ENCODE measurements at regions not wholly inside any gene's neighbourhood (a gene's known extent, or its start where the extent isn't known, plus 50 kb on each side); places are given as distances from the start of the nearest gene placed in this dataset.

DNA sequence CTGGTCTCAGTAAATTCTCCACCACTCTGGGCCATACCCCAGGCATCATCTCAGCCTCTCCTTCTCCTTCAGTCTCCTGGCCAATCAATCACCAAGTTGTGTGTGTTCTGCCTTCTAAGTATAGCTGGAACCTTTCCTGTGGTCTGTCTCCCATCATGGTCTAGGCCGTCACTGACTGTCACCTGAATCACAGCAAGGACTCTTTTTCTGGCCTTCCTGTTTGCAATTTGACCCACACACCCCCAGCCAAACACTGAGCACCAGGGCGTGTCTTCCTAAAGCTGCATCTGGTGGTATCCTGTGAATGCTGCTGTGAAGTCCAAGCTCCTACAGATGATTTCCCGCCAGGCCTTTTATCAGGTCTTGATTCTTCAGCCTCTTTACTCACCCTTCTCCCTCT is 52.6 kb upstream of the PRELID3B start:
- no peaks in the 10 kb centered on the region for H3K36me3 ChIP-seq (ENCODE audit: low read depth)
- DNase-seq, result no peak
- ATAC-seq, result no peak
- TF ChIP-seq, protein P1, sequence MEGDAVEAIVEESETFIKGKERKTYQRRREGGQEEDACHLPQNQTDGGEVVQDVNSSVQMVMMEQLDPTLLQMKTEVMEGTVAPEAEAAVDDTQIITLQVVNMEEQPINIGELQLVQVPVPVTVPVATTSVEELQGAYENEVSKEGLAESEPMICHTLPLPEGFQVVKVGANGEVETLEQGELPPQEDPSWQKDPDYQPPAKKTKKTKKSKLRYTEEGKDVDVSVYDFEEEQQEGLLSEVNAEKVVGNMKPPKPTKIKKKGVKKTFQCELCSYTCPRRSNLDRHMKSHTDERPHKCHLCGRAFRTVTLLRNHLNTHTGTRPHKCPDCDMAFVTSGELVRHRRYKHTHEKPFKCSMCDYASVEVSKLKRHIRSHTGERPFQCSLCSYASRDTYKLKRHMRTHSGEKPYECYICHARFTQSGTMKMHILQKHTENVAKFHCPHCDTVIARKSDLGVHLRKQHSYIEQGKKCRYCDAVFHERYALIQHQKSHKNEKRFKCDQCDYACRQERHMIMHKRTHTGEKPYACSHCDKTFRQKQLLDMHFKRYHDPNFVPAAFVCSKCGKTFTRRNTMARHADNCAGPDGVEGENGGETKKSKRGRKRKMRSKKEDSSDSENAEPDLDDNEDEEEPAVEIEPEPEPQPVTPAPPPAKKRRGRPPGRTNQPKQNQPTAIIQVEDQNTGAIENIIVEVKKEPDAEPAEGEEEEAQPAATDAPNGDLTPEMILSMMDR (IDR thresholded peaks at IDR 0.05), result no peak
- H3K9me3 ChIP-seq, result no peaks in the 10 kb centered on the region
- intact Hi-C loops (cut with DNase I, micrococcal nuclease), result no loop called here
- no peaks in the 10 kb centered on the region for H3K4me1 ChIP-seq (ENCODE audit: low read depth)
- no peak overlapping the region for H3K4me3 ChIP-seq

DNA sequence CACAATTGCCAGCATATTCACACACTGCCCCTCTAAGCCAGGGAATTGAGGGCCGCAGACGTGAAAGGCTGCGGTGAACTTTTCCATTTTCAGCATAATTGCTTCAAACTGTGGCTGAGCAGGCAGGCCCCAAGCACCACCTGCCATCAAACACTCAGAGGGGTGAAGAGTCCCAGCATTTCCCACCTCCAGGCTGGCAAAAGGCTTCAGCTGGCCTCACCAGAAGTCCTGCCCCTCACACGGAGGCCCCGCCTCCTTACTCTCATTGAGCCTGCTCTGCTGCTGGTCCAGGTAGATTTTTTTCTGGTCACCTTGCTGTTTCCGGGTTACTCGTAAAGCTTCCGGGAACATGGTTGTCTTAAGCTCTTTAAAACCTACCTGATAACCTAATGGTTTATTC is 52.0 kb upstream of the PRELID3B start:
- intact Hi-C loops (cut with DNase I, micrococcal nuclease), result no loop called here

More for the DNA sequence above, 52.0 kb upstream of the PRELID3B start:
- Histone ChIP-seq H3K9me3 (no peaks in the 10 kb centered on the region), H3K4me3 (no peak overlapping the region), H3K36me3 (ENCODE audit: low read depth) (no peaks in the 10 kb centered on the region), H3K4me1 (ENCODE audit: low read depth) (no peaks in the 10 kb centered on the region)
- TF ChIP-seq, protein P1 (IDR thresholded peaks at IDR 0.05), result no peak
- DNase-seq (no peak), ATAC-seq (no peak)

All from mucosa of descending colon (tissue), 3 donors.